AG04449 (cell line): ENCODE measurements at regions not wholly inside any gene's neighbourhood (a gene's known extent, or its start where the extent isn't known, plus 50 kb on each side); places are given as distances from the start of the nearest gene placed in this dataset.

Experiments
- CTCF ChIA-PET: fragments of 350-600 bp; formaldehyde crosslinking; extraction: SDS; loops from one replicate; lab custom pipeline; 2021; ENCODE audit warnings: antibody characterized with exemption; lab: Yijun Ruan, JAX
- POLR2A ChIA-PET: fragments of 400-600, 350-600 bp; formaldehyde crosslinking; extraction: SDS; loops from one replicate; lab custom pipeline; 2020; ENCODE audit warnings: antibody characterized with exemption, inconsistent platforms; lab: Yijun Ruan, JAX
- DNase-seq: peaks from one replicate; pipeline ENCODE4 v3.0.0-alpha.2; 2010; ENCODE audit warnings: low read depth, low spot score
- H3K4me3 ChIP-seq: 2 replicates; pipeline ENCODE4 v1.5.1; 2011; ENCODE audit warnings: low read depth, mild to moderate bottlenecking, control low read depth, low read length
- CTCF ChIP-seq: IDR thresholded peaks from one replicate; pipeline ENCODE4 v1.5.1; 2011; ENCODE audit warnings: mild to moderate bottlenecking, moderate library complexity, low read length, control low read depth, inconsistent platforms; ENCODE audit not compliant: insufficient read depth; ENCODE audit errors: missing control alignments

GRCh38 chr18:73147590-73147989 is 279.8 kb upstream of the NETO1 start:
- DNase-seq: no peak
- no peak for TF ChIP-seq CTCF
- no peak overlapping the region for H3K4me3 ChIP-seq
- ChIA-PET CTCF (interaction anchor here (1.8 kb wide), 2 partner anchors 11 to 695 kb away, joined by 5 to 7 read pairs; no protein-coding TSS in a partner anchor), POLR2A (no interaction called here)

DNA sequence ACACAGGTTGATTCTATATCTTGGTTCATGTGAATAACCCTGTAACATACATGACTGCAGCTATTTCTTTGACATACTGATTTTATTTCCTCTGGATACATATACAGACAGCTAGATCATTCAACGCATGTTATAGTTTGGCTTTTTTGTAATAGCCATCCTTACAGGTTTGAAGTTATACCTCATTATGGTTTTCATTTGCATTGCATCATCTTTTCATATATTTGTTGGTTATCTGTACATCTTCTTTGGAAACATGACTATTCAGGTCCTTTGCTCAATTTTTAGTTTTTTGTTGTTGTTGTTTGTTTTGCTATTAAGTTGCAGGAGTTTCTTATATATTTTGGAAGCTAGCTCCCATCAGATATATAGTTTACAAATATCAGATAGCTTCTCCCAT is 276.2 kb upstream of the NETO1 start:
- POLR2A ChIA-PET: no interaction called here
- CTCF ChIA-PET: no interaction called here
- H3K4me3 ChIP-seq: no peak overlapping the region
- TF ChIP-seq CTCF: no peak
- DNase-seq: no peak

DNA sequence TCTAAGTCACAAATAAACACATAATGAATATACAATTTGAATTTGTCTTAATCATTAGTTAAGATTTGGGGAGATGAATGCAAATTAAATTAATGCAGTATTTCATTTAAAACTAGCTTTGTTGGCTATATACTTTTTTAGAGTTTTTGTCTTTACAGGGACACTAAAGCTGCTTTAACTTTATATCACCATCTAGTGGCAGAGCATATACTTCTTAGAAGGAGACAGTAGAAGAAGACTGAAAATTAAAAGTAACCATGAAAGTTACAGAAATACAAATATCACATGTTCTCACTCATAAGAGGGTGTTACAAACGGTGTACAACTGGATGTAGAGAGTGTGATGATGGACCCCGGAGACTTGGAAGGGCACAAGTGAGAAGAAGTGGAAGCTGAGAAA is 268.3 kb upstream of the NETO1 start:
- CTCF ChIA-PET: interaction anchor here (1.1 to 2.5 kb wide), 6 partner anchors 11 to 376 kb away, joined by 3 to 7 read pairs (median 4); no protein-coding TSS in a partner anchor
- POLR2A ChIA-PET: no interaction called here
- no peak for DNase-seq
- no peak overlapping the region for H3K4me3 ChIP-seq
- no peak for TF ChIP-seq CTCF

DNA sequence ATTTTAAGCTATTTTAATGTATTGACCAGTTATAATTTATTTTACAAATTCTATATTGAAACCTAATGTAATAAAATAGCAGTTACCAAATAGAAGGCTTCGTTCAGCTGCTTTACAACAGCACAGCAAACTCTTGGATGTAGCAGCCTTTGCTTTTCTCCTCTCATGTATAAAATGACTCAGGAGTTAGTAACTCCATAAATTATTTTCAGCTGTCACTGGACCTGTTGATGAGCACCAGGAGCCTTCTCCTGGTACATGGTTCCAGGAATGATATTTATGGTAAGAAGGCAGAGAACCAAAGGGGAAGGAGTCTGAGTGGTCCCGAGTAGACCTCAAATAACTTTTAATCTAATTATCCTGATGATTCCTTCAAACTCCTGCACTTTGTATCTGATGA is 256.4 kb upstream of the NETO1 start:
- ChIA-PET POLR2A (no interaction called here), CTCF (no interaction called here)
- DNase-seq: no peak
- TF ChIP-seq CTCF: no peak
- H3K4me3 ChIP-seq: no peak overlapping the region

DNA sequence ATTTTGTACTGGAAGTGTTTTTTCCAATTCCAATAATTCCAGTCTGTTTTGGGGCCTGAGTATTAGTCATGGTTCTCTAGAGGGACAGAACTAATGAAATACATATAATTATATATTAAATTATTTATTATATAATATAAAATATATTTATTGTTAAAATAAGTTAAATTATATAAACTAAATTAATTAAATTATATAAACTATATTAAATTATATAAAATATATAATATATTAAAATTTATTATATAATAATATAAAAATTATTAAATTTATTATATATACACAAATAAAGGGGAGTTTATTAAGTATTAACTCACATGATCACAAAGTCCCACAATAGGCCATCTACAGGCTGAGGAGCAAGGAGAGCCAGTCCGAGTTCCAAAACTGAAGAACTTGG is 253.4 kb upstream of the NETO1 start:
- CTCF ChIA-PET: no interaction called here
- no peak for TF ChIP-seq CTCF
- POLR2A ChIA-PET: no interaction called here
- H3K4me3 ChIP-seq: no peak overlapping the region
- DNase-seq: no peak

DNA sequence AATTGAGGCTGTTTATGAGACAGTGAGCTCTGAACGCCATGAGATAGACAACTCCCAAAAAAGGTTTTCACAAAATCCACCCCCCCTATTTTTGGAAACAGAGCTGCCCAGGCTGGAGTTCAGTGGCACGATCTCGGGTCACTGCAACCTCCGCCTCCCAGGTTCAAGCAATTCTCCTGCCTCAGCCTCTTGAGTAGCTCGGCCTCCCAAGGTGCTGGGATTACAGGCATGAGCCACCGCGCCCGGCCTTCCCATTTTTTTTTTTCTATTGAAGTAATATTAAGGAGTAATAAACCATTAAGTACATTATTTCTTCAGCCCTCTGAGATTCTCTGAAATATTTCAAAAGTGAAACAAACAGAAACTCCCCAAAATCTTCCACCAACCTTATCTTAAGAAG is 252.8 kb upstream of the NETO1 start:
- ChIA-PET CTCF (no interaction called here), POLR2A (no interaction called here)
- no peak for DNase-seq
- TF ChIP-seq CTCF: no peak
- no peak overlapping the region for H3K4me3 ChIP-seq
